GM19025 (cell line): ENCODE measurements at regions not wholly inside any gene's neighbourhood (a gene's known extent, or its start where the extent isn't known, plus 50 kb on each side); places are given as distances from the start of the nearest gene placed in this dataset.
"Not testable (repeated sequence)": the region's sequence is repeated elsewhere in the genome, so short reads cannot be mapped to it uniquely, and the experiment has no call there.

ENCODE experiments used
- ATAC-seq: cut with Tn5 transposase; IDR thresholded peaks from one replicate; pipeline ENCODE4 v1.9.1; 2021; ENCODE audit warnings: mild to moderate bottlenecking, low read depth, moderate library complexity; ENCODE audit not compliant: unreplicated experiment

- ATAC-seq = no peak
These were observed 298.3 kb downstream of the MEX3B start for GRCh38 chr15:81747482-81747881.

GRCh38 chr15:81747026-81747425 is 298.8 kb downstream of the MEX3B start:
- no peak for ATAC-seq

GRCh38 chr15:81744364-81744763 is 301.5 kb downstream of the MEX3B start:
- no peak for ATAC-seq

GRCh38 chr15:81740416-81740815 is 305.4 kb downstream of the MEX3B start:
- no peak for ATAC-seq

GRCh38 chr15:81729340-81729739 is 316.5 kb downstream of the MEX3B start:
- no peak for ATAC-seq

GRCh38 chr15:81728726-81729125 is 317.1 kb downstream of the MEX3B start:
- no peak for ATAC-seq

GRCh38 chr15:81725590-81725989 is 320.2 kb downstream of the MEX3B start:
- no peak for ATAC-seq

- no peak for ATAC-seq
These were observed 321.3 kb downstream of the MEX3B start for GRCh38 chr15:81724536-81724935.

GRCh38 chr15:81723701-81724100 is 322.1 kb downstream of the MEX3B start:
- ATAC-seq = no peak

GRCh38 chr15:81723113-81723651 is 322.6 kb downstream of the MEX3B start:
- ATAC-seq = no peak

- ATAC-seq = not testable (repeated sequence)
These were observed 329.4 kb downstream of the MEX3B start for GRCh38 chr15:81716468-81716867.

GRCh38 chr15:81710328-81710727 is 335.5 kb downstream of the MEX3B start:
- no peak for ATAC-seq

GRCh38 chr15:81706816-81707346 is 332.9 kb upstream of the TMC3 start:
- ATAC-seq = not testable (repeated sequence)

- ATAC-seq = not testable (repeated sequence)
These were observed 331.7 kb upstream of the TMC3 start for GRCh38 chr15:81705727-81706126.

- no peak for ATAC-seq
These were observed 312.0 kb upstream of the TMC3 start for GRCh38 chr15:81686021-81686420.

GRCh38 chr15:81685237-81685636 is 311.2 kb upstream of the TMC3 start:
- ATAC-seq = no peak

GRCh38 chr15:81680829-81681228 is 306.8 kb upstream of the TMC3 start:
- no peak for ATAC-seq

GRCh38 chr15:81666839-81667238 is 292.8 kb upstream of the TMC3 start:
- no peak for ATAC-seq

- no peak for ATAC-seq
These were observed 287.0 kb upstream of the TMC3 start for GRCh38 chr15:81660976-81661375.

- ATAC-seq = no peak
These were observed 279.2 kb upstream of the TMC3 start for GRCh38 chr15:81653259-81653658.

- ATAC-seq = no peak
These were observed 271.5 kb upstream of the TMC3 start for GRCh38 chr15:81645470-81645869.

- no peak for ATAC-seq
These were observed 269.8 kb upstream of the TMC3 start for GRCh38 chr15:81643771-81644170.
